ENCODE measurements at regions not wholly inside any gene's neighbourhood (a gene's known extent, or its start where the extent isn't known, plus 50 kb on each side); places are given as distances from the start of the nearest gene placed in this dataset.

- TF ChIP-seq EZH2 (IDR thresholded peaks at IDR 0.05; ENCODE audit: borderline replicate concordance, low read length), result no peak
- TF ChIP-seq, protein P1, sequence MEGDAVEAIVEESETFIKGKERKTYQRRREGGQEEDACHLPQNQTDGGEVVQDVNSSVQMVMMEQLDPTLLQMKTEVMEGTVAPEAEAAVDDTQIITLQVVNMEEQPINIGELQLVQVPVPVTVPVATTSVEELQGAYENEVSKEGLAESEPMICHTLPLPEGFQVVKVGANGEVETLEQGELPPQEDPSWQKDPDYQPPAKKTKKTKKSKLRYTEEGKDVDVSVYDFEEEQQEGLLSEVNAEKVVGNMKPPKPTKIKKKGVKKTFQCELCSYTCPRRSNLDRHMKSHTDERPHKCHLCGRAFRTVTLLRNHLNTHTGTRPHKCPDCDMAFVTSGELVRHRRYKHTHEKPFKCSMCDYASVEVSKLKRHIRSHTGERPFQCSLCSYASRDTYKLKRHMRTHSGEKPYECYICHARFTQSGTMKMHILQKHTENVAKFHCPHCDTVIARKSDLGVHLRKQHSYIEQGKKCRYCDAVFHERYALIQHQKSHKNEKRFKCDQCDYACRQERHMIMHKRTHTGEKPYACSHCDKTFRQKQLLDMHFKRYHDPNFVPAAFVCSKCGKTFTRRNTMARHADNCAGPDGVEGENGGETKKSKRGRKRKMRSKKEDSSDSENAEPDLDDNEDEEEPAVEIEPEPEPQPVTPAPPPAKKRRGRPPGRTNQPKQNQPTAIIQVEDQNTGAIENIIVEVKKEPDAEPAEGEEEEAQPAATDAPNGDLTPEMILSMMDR (IDR thresholded peaks at IDR 0.05; ENCODE audit: low read length), result no peak
- no peaks in the 10 kb centered on the region for H3K36me3 ChIP-seq (ENCODE audit: insufficient read depth, low read length)
- H3K9me2 ChIP-seq (ENCODE audit: low read depth, low read length), result no peaks in the 10 kb centered on the region
- no peaks in the 10 kb centered on the region for H4K20me1 ChIP-seq (ENCODE audit: insufficient read depth, low read length)
- no peaks in the 10 kb centered on the region for H3F3A ChIP-seq (ENCODE audit: insufficient read depth, low read length)
- H3K9ac ChIP-seq (ENCODE audit: low read length), result no peak overlapping the region
- no peak overlapping the region for H3K27ac ChIP-seq (ENCODE audit: low read depth, low read length, poor library complexity, severe bottlenecking)
- no peak overlapping the region for H3K4me2 ChIP-seq (ENCODE audit: low read length)
- no peaks in the 10 kb centered on the region for H3K27me3 ChIP-seq (ENCODE audit: insufficient read depth, low read length)
- no peaks in the 10 kb centered on the region for H3K4me1 ChIP-seq (ENCODE audit: insufficient read depth, low read length, severe bottlenecking)
- H3K4me3 ChIP-seq (ENCODE audit: low read depth, low read length, poor library complexity, severe bottlenecking), result no peak overlapping the region
- no peaks in the 10 kb centered on the region for H3K9me3 ChIP-seq (ENCODE audit: low read length)
- no peaks in the 10 kb centered on the region for H3K79me2 ChIP-seq (ENCODE audit: insufficient read depth, low read length)
- no peak overlapping the region for H2AFZ ChIP-seq (ENCODE audit: low read length)
These were observed 563.0 kb downstream of the LRRC70 start for GRCh38 chr5:63141591-63141990.

DNA sequence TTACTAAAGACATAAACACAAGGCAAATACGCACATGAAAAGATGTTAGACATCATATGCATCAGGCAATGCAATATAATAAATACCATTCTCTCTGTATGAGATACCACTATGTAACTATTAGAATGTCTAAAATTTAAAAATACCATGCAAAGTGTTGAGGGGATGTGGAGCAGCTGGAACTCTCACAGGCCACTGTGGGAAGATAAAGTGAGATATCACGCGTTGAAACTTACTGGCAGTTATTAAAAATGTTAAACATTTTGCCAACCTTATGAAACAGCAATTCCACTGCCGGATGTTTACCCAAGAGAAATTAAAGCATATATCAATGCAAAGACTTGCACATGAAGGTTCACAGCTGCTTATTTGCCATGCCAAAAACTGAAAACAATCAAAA, 556.7 kb downstream of the LRRC70 start:
- Histone ChIP-seq H3K36me3 (ENCODE audit: insufficient read depth, low read length) (no peaks in the 10 kb centered on the region), H3K9me2 (ENCODE audit: low read depth, low read length) (no peaks in the 10 kb centered on the region), H3K27me3 (ENCODE audit: insufficient read depth, low read length) (no peaks in the 10 kb centered on the region), H3K79me2 (ENCODE audit: insufficient read depth, low read length) (no peaks in the 10 kb centered on the region), H3K9me3 (ENCODE audit: low read length) (no peaks in the 10 kb centered on the region), H3K4me2 (ENCODE audit: low read length) (no peak overlapping the region), H2AFZ (ENCODE audit: low read length) (no peak overlapping the region), H3K4me3 (ENCODE audit: low read depth, low read length, poor library complexity, severe bottlenecking) (no peak overlapping the region), H3K27ac (ENCODE audit: low read depth, low read length, poor library complexity, severe bottlenecking) (no peak overlapping the region), H4K20me1 (ENCODE audit: insufficient read depth, low read length) (no peaks in the 10 kb centered on the region), H3F3A (ENCODE audit: insufficient read depth, low read length) (no peaks in the 10 kb centered on the region), H3K4me1 (ENCODE audit: insufficient read depth, low read length, severe bottlenecking) (no peaks in the 10 kb centered on the region), H3K9ac (ENCODE audit: low read length) (no peak overlapping the region)
- TF ChIP-seq, protein P1 (IDR thresholded peaks at IDR 0.05; ENCODE audit: low read length), result no peak
- TF ChIP-seq EZH2 (IDR thresholded peaks at IDR 0.05; ENCODE audit: borderline replicate concordance, low read length), result no peak

DNA sequence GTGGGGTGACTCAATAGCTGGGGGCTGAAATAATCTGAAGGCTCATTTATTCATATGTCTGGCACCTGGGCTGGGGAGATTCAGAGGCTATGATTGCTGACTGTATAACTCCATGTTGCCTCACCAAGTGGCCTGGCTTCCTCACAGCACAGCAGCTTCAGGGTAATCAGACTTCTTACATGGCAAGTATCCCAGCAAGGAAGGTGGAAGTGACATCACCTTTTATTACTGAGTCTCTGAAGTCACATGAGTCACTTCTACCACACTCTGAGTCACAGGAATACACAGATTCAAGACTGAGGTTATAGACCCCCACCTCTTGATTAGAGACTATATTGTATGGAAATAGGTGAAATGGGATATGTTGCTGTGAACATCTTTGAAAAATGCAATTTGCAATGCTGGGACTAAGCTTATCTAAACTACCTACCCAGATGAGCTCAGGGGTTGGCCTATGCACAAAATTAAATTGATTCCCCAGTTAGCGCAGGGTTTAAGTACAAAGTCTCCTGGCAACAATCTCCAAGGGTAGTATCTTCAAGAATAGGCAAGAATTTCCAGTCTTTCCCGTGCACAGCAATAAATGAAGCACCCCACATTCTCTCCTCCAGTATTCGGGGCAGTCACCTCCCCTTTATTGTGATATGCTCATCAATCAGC, 553.1 kb downstream of the LRRC70 start:
- no peaks in the 10 kb centered on the region for H3F3A ChIP-seq (ENCODE audit: insufficient read depth, low read length)
- no peak overlapping the region for H3K4me3 ChIP-seq (ENCODE audit: low read depth, low read length, poor library complexity, severe bottlenecking)
- no peaks in the 10 kb centered on the region for H3K4me1 ChIP-seq (ENCODE audit: insufficient read depth, low read length, severe bottlenecking)
- H2AFZ ChIP-seq (ENCODE audit: low read length), result no peak overlapping the region
- no peaks in the 10 kb centered on the region for H3K27me3 ChIP-seq (ENCODE audit: insufficient read depth, low read length)
- H3K79me2 ChIP-seq (ENCODE audit: insufficient read depth, low read length), result no peaks in the 10 kb centered on the region
- no peaks in the 10 kb centered on the region for H3K9me3 ChIP-seq (ENCODE audit: low read length)
- H4K20me1 ChIP-seq (ENCODE audit: insufficient read depth, low read length), result no peaks in the 10 kb centered on the region
- H3K27ac ChIP-seq (ENCODE audit: low read depth, low read length, poor library complexity, severe bottlenecking), result no peak overlapping the region
- no peaks in the 10 kb centered on the region for H3K36me3 ChIP-seq (ENCODE audit: insufficient read depth, low read length)
- no peak overlapping the region for H3K4me2 ChIP-seq (ENCODE audit: low read length)
- no peak overlapping the region for H3K9ac ChIP-seq (ENCODE audit: low read length)
- no peaks in the 10 kb centered on the region for H3K9me2 ChIP-seq (ENCODE audit: low read depth, low read length)
- no peak for TF ChIP-seq EZH2 (IDR thresholded peaks at IDR 0.05; ENCODE audit: borderline replicate concordance, low read length)
- TF ChIP-seq, protein P1 (IDR thresholded peaks at IDR 0.05; ENCODE audit: low read length), result no peak

All from OCI-LY1 (cell line).